ENCODE measurements at regions not wholly inside any gene's neighbourhood (a gene's known extent, or its start where the extent isn't known, plus 50 kb on each side); places are given as distances from the start of the nearest gene placed in this dataset.

- Histone ChIP-seq H3K4me3 (ENCODE audit: insufficient read length, low read depth) (no peak overlapping the region), H3K4me1 (ENCODE audit: insufficient read depth, insufficient read length) (peaks cover 2% of the 10 kb centered on the region), H3K27me3 (ENCODE audit: insufficient read depth, insufficient read length) (peaks cover 7% of the 10 kb centered on the region), H3K9me3 (ENCODE audit: insufficient read depth, low read length) (no peaks in the 10 kb centered on the region), H3K36me3 (ENCODE audit: insufficient read depth, insufficient read length, low read length) (no peaks in the 10 kb centered on the region), H3K9ac (ENCODE audit: insufficient read length, low read depth) (no peak overlapping the region)
- TF ChIP-seq SUZ12 (IDR thresholded peaks at IDR 0.05; ENCODE audit: extremely low read depth, insufficient read depth, insufficient read length) (no peak), ZNF274 (IDR thresholded peaks at IDR 0.05; ENCODE audit: low read depth, low read length) (no peak), YY1 (IDR thresholded peaks at IDR 0.05; ENCODE audit: insufficient read depth, insufficient read length) (no peak)
- no peak for DNase-seq (ENCODE audit: low read depth, low spot score)
Observed at GRCh38 chr17:34827008-34827407, 134.3 kb downstream of the CCT6B start.

GRCh38 chr17:34826332-34826731 lies 134.9 kb downstream of the CCT6B start:
- TF ChIP-seq ZNF274 (IDR thresholded peaks at IDR 0.05; ENCODE audit: low read depth, low read length) (no peak), YY1 (IDR thresholded peaks at IDR 0.05; ENCODE audit: insufficient read depth, insufficient read length) (no peak), SUZ12 (IDR thresholded peaks at IDR 0.05; ENCODE audit: extremely low read depth, insufficient read depth, insufficient read length) (no peak)
- H3K9ac ChIP-seq (ENCODE audit: insufficient read length, low read depth), result no peak overlapping the region
- H3K4me3 ChIP-seq (ENCODE audit: insufficient read length, low read depth), result no peak overlapping the region
- H3K27me3 ChIP-seq (ENCODE audit: insufficient read depth, insufficient read length), result peaks cover 10% of the 10 kb centered on the region
- H3K36me3 ChIP-seq (ENCODE audit: insufficient read depth, insufficient read length, low read length), result no peaks in the 10 kb centered on the region
- H3K9me3 ChIP-seq (ENCODE audit: insufficient read depth, low read length), result no peaks in the 10 kb centered on the region
- H3K4me1 ChIP-seq (ENCODE audit: insufficient read depth, insufficient read length), result peaks cover 6% of the 10 kb centered on the region
- no peak for DNase-seq (ENCODE audit: low read depth, low spot score)

GRCh38 chr17:34825884-34826283 lies 135.4 kb downstream of the CCT6B start:
- Histone ChIP-seq H3K27me3 (ENCODE audit: insufficient read depth, insufficient read length) (peaks cover 10% of the 10 kb centered on the region), H3K4me3 (ENCODE audit: insufficient read length, low read depth) (no peak overlapping the region), H3K9me3 (ENCODE audit: insufficient read depth, low read length) (no peaks in the 10 kb centered on the region), H3K9ac (ENCODE audit: insufficient read length, low read depth) (no peak overlapping the region), H3K36me3 (ENCODE audit: insufficient read depth, insufficient read length, low read length) (no peaks in the 10 kb centered on the region), H3K4me1 (ENCODE audit: insufficient read depth, insufficient read length) (peaks cover 10% of the 10 kb centered on the region)
- DNase-seq (ENCODE audit: low read depth, low spot score), result no peak
- TF ChIP-seq YY1 (IDR thresholded peaks at IDR 0.05; ENCODE audit: insufficient read depth, insufficient read length), result no peak
- TF ChIP-seq ZNF274 (IDR thresholded peaks at IDR 0.05; ENCODE audit: low read depth, low read length), result no peak
- no peak for TF ChIP-seq SUZ12 (IDR thresholded peaks at IDR 0.05; ENCODE audit: extremely low read depth, insufficient read depth, insufficient read length)

GRCh38 chr17:34825102-34825501 lies 136.2 kb downstream of the CCT6B start:
- Histone ChIP-seq H3K9ac (ENCODE audit: insufficient read length, low read depth) (no peak overlapping the region), H3K9me3 (ENCODE audit: insufficient read depth, low read length) (no peaks in the 10 kb centered on the region), H3K27me3 (ENCODE audit: insufficient read depth, insufficient read length) (peaks cover 10% of the 10 kb centered on the region), H3K36me3 (ENCODE audit: insufficient read depth, insufficient read length, low read length) (no peaks in the 10 kb centered on the region), H3K4me1 (ENCODE audit: insufficient read depth, insufficient read length) (peaks cover 12% of the 10 kb centered on the region), H3K4me3 (ENCODE audit: insufficient read length, low read depth) (no peak overlapping the region)
- no peak for TF ChIP-seq SUZ12 (IDR thresholded peaks at IDR 0.05; ENCODE audit: extremely low read depth, insufficient read depth, insufficient read length)
- no peak for TF ChIP-seq YY1 (IDR thresholded peaks at IDR 0.05; ENCODE audit: insufficient read depth, insufficient read length)
- TF ChIP-seq ZNF274 (IDR thresholded peaks at IDR 0.05; ENCODE audit: low read depth, low read length), result no peak
- DNase-seq (ENCODE audit: low read depth, low spot score), result no peak

GRCh38 chr17:34823023-34823422 lies 138.2 kb downstream of the CCT6B start:
- no peak overlapping the region for H3K4me3 ChIP-seq (ENCODE audit: insufficient read length, low read depth)
- H3K9ac ChIP-seq (ENCODE audit: insufficient read length, low read depth), result no peak overlapping the region
- H3K4me1 ChIP-seq (ENCODE audit: insufficient read depth, insufficient read length), result peaks cover 15% of the 10 kb centered on the region
- no peaks in the 10 kb centered on the region for H3K9me3 ChIP-seq (ENCODE audit: insufficient read depth, low read length)
- DNase-seq (ENCODE audit: low read depth, low spot score), result no peak
- peaks cover 18% of the 10 kb centered on the region for H3K27me3 ChIP-seq (ENCODE audit: insufficient read depth, insufficient read length)
- TF ChIP-seq YY1 (IDR thresholded peaks at IDR 0.05; ENCODE audit: insufficient read depth, insufficient read length), result no peak
- no peak for TF ChIP-seq SUZ12 (IDR thresholded peaks at IDR 0.05; ENCODE audit: extremely low read depth, insufficient read depth, insufficient read length)
- no peak for TF ChIP-seq ZNF274 (IDR thresholded peaks at IDR 0.05; ENCODE audit: low read depth, low read length)
- no peaks in the 10 kb centered on the region for H3K36me3 ChIP-seq (ENCODE audit: insufficient read depth, insufficient read length, low read length)

GRCh38 chr17:34822007-34822739 lies 139.1 kb downstream of the CCT6B start:
- TF ChIP-seq SUZ12 (IDR thresholded peaks at IDR 0.05; ENCODE audit: extremely low read depth, insufficient read depth, insufficient read length), result no peak
- TF ChIP-seq ZNF274 (IDR thresholded peaks at IDR 0.05; ENCODE audit: low read depth, low read length), result no peak
- TF ChIP-seq YY1 (IDR thresholded peaks at IDR 0.05; ENCODE audit: insufficient read depth, insufficient read length), result no peak
- H3K27me3 ChIP-seq (ENCODE audit: insufficient read depth, insufficient read length), result peaks cover 20% of the 10 kb centered on the region

GRCh38 chr17:34820922-34821321 lies 140.3 kb downstream of the CCT6B start:
- no peaks in the 10 kb centered on the region for H3K36me3 ChIP-seq (ENCODE audit: insufficient read depth, insufficient read length, low read length)
- TF ChIP-seq SUZ12 (IDR thresholded peaks at IDR 0.05; ENCODE audit: extremely low read depth, insufficient read depth, insufficient read length) (no peak), ZNF274 (IDR thresholded peaks at IDR 0.05; ENCODE audit: low read depth, low read length) (no peak), YY1 (IDR thresholded peaks at IDR 0.05; ENCODE audit: insufficient read depth, insufficient read length) (no peak)
- DNase-seq (ENCODE audit: low read depth, low spot score), result no peak
- H3K9me3 ChIP-seq (ENCODE audit: insufficient read depth, low read length), result no peaks in the 10 kb centered on the region
- H3K4me1 ChIP-seq (ENCODE audit: insufficient read depth, insufficient read length), result peaks cover 22% of the 10 kb centered on the region
- H3K9ac ChIP-seq (ENCODE audit: insufficient read length, low read depth), result no peak overlapping the region
- no peak overlapping the region for H3K4me3 ChIP-seq (ENCODE audit: insufficient read length, low read depth)
- peaks cover 24% of the 10 kb centered on the region for H3K27me3 ChIP-seq (ENCODE audit: insufficient read depth, insufficient read length)

More at GRCh38 chr17:34822007-34822739, 139.1 kb downstream of the CCT6B start:
- H3K9me3 ChIP-seq (ENCODE audit: insufficient read depth, low read length), result no peaks in the 10 kb centered on the region
- no peak for DNase-seq (ENCODE audit: low read depth, low spot score)
- peaks cover 16% of the 10 kb centered on the region for H3K4me1 ChIP-seq (ENCODE audit: insufficient read depth, insufficient read length)
- H3K36me3 ChIP-seq (ENCODE audit: insufficient read depth, insufficient read length, low read length), result no peaks in the 10 kb centered on the region
- H3K9ac ChIP-seq (ENCODE audit: insufficient read length, low read depth), result no peak overlapping the region
- H3K4me3 ChIP-seq (ENCODE audit: insufficient read length, low read depth), result no peak overlapping the region
